K562 (cell line): ENCODE measurements at regions not wholly inside any gene's neighbourhood (a gene's known extent, or its start where the extent isn't known, plus 50 kb on each side); places are given as distances from the start of the nearest gene placed in this dataset.

Source experiments
- ATAC-seq: fragments of 200-7000 bp; cut with Tn5 transposase; 3 replicates; pipeline ENCODE4 v1.9.1; 2020; ENCODE audit warnings: moderate library complexity
- BruUV-seq: library from RNA; stranded (reverse); fragments of 400-500 nt; replicated peaks from 2 replicates; lab custom pipeline; 2021; lab: Mats Ljungman, UMichigan
- CTCF ChIA-PET: fragments of 300-600 bp; formaldehyde crosslinking; extraction: SDS; loops from one replicate; lab custom pipeline; 2021; ENCODE audit warnings: low intra/inter-chr PET ratio; lab: Yijun Ruan, JAX
- POLR2A ChIA-PET: fragments of 300-600, 350-650 bp; sonication (Branson Sonifier 250); formaldehyde crosslinking; extraction: SDS; loops from one replicate; lab custom pipeline; 2021; ENCODE audit warnings: antibody characterized with exemption, inconsistent platforms; lab: Yijun Ruan, JAX
- DNase-seq, 4 experiments: peaks; one replicate each; pipeline versions ENCODE4 v3.0.0 to v3.0.0-alpha.2; 2011 to 2018; ENCODE audit warnings: low spot score in 3 of 4, mixed read lengths in 3 of 4; ENCODE audit errors: extremely low read depth in 1 of 4
- FAIRE-seq: peaks from 2 replicates; lab custom pipeline; 2011; peaks lifted over from hg19 to GRCh38; lab: Jason Lieb, UNC
- H2AFZ ChIP-seq: 2 replicates; pipeline ENCODE4 v1.6.0; 2011; ENCODE audit warnings: low read depth, low read length, control low read depth, inconsistent platforms
- H3K27ac ChIP-seq: fragments of 200-600 bp; 3 replicates; pipeline ENCODE4 v1.8.0; 2011; ENCODE audit warnings: low read depth, mild to moderate bottlenecking, control low read depth, inconsistent platforms, low read length, moderate library complexity, mixed read lengths; ENCODE audit errors: extremely low read depth
- H3K27me3 ChIP-seq, 2 experiments: fragments of 300-600 bp in 1 of 2; 2 replicates in 1 of 2; 3 replicates in 1 of 2; pipeline versions ENCODE4 v1.6.0 to v1.8.0; 2011; ENCODE audit warnings: inconsistent platforms in 2 of 2, low read length in 2 of 2, mild to moderate bottlenecking in 1 of 2, mixed read lengths in 1 of 2, moderate library complexity in 1 of 2; ENCODE audit not compliant: control insufficient read depth in 2 of 2, insufficient read depth in 2 of 2
- H3K36me3 ChIP-seq: fragments of 300-600 bp; 3 replicates; pipeline ENCODE4 v1.8.0; 2011; ENCODE audit warnings: mild to moderate bottlenecking, low read length, inconsistent platforms; ENCODE audit not compliant: control insufficient read depth, insufficient read depth
- H3K4me1 ChIP-seq, 2 experiments: fragments of 200-600 bp in 1 of 2; replicated peaks in 1 of 2; 2 replicates in 1 of 2; 3 replicates in 1 of 2; pipeline versions ENCODE4 v1.5.1 to v1.8.0; 2011; ENCODE audit warnings: inconsistent platforms in 2 of 2, low read length in 2 of 2, mild to moderate bottlenecking in 1 of 2, mixed read lengths in 1 of 2, moderate library complexity in 1 of 2; ENCODE audit not compliant: control insufficient read depth in 2 of 2, insufficient read depth in 2 of 2
- H3K4me2 ChIP-seq: 2 replicates; pipeline ENCODE4 v1.6.1; 2011; ENCODE audit warnings: low read length, control low read depth, inconsistent platforms, mixed read lengths; ENCODE audit not compliant: insufficient read depth
- H3K4me3 ChIP-seq: fragments of 200-600 bp; sonication (generic), shearing (Covaris generic); 2 replicates; pipeline ENCODE4 v1.5.1; 2016; ENCODE audit warnings: control low read depth, inconsistent platforms
- H3K79me2 ChIP-seq: fragments of 200-600 bp; 3 replicates; pipeline ENCODE4 v1.8.0; 2011; ENCODE audit warnings: low read length, inconsistent platforms; ENCODE audit not compliant: control insufficient read depth, insufficient read depth
- H3K9ac ChIP-seq, 2 experiments: 2 replicates each; pipeline versions ENCODE4 v1.6.0 to v1.6.1; 2011; ENCODE audit warnings: low read depth in 2 of 2, low read length in 2 of 2, control low read depth in 1 of 2, inconsistent platforms in 1 of 2, mild to moderate bottlenecking in 1 of 2, mixed read lengths in 1 of 2; ENCODE audit not compliant: insufficient read depth in 1 of 2
- H3K9me1 ChIP-seq: one replicate; pipeline ENCODE4 v1.6.0; 2011; ENCODE audit warnings: inconsistent platforms, mild to moderate bottlenecking, low read length, moderate library complexity; ENCODE audit not compliant: control insufficient read depth, insufficient read depth
- H3K9me3 ChIP-seq: replicated peaks from 2 replicates; pipeline ENCODE4 v1.5.1; 2011; ENCODE audit warnings: low read depth, low read length, inconsistent platforms; ENCODE audit not compliant: control insufficient read depth, insufficient read depth
- H4K20me1 ChIP-seq: replicated peaks from 2 replicates; pipeline ENCODE4 v1.6.1; 2011; ENCODE audit warnings: low read length, inconsistent platforms, mixed read lengths; ENCODE audit not compliant: control insufficient read depth, insufficient read depth
- BCOR ChIP-seq: fragments of 450-650 bp; IDR thresholded peaks from 2 replicates; pipeline ENCODE4 v1.6.1; 2016
- CCNT2 ChIP-seq: IDR thresholded peaks from 2 replicates; pipeline ENCODE4 v1.6.1; 2011; ENCODE audit warnings: borderline replicate concordance, low read depth, mild to moderate bottlenecking, moderate library complexity, mixed read lengths, low read length; ENCODE audit not compliant: insufficient read length; ENCODE audit errors: extremely low read depth
- GATAD2B ChIP-seq: fragments of 450-650 bp; IDR thresholded peaks from 2 replicates; pipeline ENCODE4 v1.6.1; 2017; ENCODE audit warnings: mild to moderate bottlenecking, borderline replicate concordance
- MEF2A ChIP-seq: IDR thresholded peaks from 2 replicates; pipeline ENCODE4 v1.6.1; 2011; ENCODE audit warnings: low read depth, mild to moderate bottlenecking, low read length, moderate library complexity; ENCODE audit not compliant: control insufficient read depth
- PCBP1 ChIP-seq: fragments of 200-400 bp; formaldehyde crosslinking; IDR thresholded peaks from 2 replicates; pipeline ENCODE4 v1.6.1; 2018; ENCODE audit warnings: mild to moderate bottlenecking, low read depth, low read length; ENCODE audit not compliant: poor library complexity, severe bottlenecking
- POLR2AphosphoS2 ChIP-seq: IDR thresholded peaks from 2 replicates; pipeline ENCODE4 v1.6.1; 2012; ENCODE audit warnings: low read length, improper control_type of control experiment
- PRPF4 ChIP-seq: fragments of 200-400 bp; formaldehyde crosslinking; IDR thresholded peaks from one replicate; pipeline ENCODE4 v1.6.1; 2017; ENCODE audit warnings: low read length, low read depth, mild to moderate bottlenecking; ENCODE audit not compliant: insufficient read depth, poor library complexity, severe bottlenecking
- RBM34 ChIP-seq: fragments of 200-400 bp; formaldehyde crosslinking; IDR thresholded peaks from 2 replicates; pipeline ENCODE4 v1.6.1; 2018; ENCODE audit warnings: low read length, borderline replicate concordance; ENCODE audit not compliant: insufficient read depth
- SIN3B ChIP-seq: fragments of 450-650 bp; IDR thresholded peaks from 2 replicates; pipeline ENCODE4 v1.6.1; 2017; ENCODE audit warnings: low read depth, mild to moderate bottlenecking, moderate library complexity
- TAF1 ChIP-seq: IDR thresholded peaks from 2 replicates; pipeline ENCODE4 v1.6.1; 2011; ENCODE audit warnings: mild to moderate bottlenecking, low read length, moderate library complexity; ENCODE audit not compliant: insufficient read depth, control insufficient read depth, severe bottlenecking; ENCODE audit errors: extremely low read depth
- THRAP3 ChIP-seq: fragments of 450-650 bp; IDR thresholded peaks from 2 replicates; pipeline ENCODE4 v1.6.1; 2016; ENCODE audit warnings: mild to moderate bottlenecking, inconsistent platforms, borderline replicate concordance
- ZBTB8A ChIP-seq: fragments of 450-650 bp; IDR thresholded peaks from 2 replicates; pipeline ENCODE4 v1.6.1; 2018; ENCODE audit warnings: mild to moderate bottlenecking, moderate library complexity; ENCODE audit not compliant: partially characterized antibody
- ZNF384 ChIP-seq: IDR thresholded peaks from 2 replicates; pipeline ENCODE4 v1.6.1; 2012; ENCODE audit warnings: low read depth, low read length, improper control_type of control experiment
- in situ Hi-C: fragments of 300-500 bp; cut with MboI; formaldehyde crosslinking; loops from 4 replicates; pipeline ENCODE4 v1.15.0; 2018; ENCODE audit warnings: inconsistent platforms, mixed read lengths
- intact Hi-C: fragments of 100-400 bp; cut with micrococcal nuclease; formaldehyde crosslinking; loops from 2 replicates; pipeline ENCODE4 v1.14.2; 2022
- TF ChIP-seq, protein P1 (sequence below), 2 experiments: fragments of 450-650 bp in 1 of 2; sonication (generic) in 1 of 2; formaldehyde crosslinking; conservative IDR thresholded peaks; 2 replicates each; pipeline versions ENCODE4 v1.4.0 to v1.8.1; 2020 to 2022; ENCODE audit warnings: mild to moderate bottlenecking in 1 of 2, missing genetic modification reagents in 1 of 2
- TF ChIP-seq, protein P2 (sequence below): sonication (generic); formaldehyde crosslinking; IDR thresholded peaks from 2 replicates; pipeline ENCODE4 v1.9.0; 2022; ENCODE audit warnings: mild to moderate bottlenecking, missing genetic modification reagents
- TF ChIP-seq, protein P3 (sequence below): fragments of 250-450 bp; sonication (Bioruptor Pico); IDR thresholded peaks from 2 replicates; pipeline ENCODE4 v1.8.0; 2022; ENCODE audit warnings: inconsistent platforms, mild to moderate bottlenecking, moderate library complexity, borderline replicate concordance

DNA sequence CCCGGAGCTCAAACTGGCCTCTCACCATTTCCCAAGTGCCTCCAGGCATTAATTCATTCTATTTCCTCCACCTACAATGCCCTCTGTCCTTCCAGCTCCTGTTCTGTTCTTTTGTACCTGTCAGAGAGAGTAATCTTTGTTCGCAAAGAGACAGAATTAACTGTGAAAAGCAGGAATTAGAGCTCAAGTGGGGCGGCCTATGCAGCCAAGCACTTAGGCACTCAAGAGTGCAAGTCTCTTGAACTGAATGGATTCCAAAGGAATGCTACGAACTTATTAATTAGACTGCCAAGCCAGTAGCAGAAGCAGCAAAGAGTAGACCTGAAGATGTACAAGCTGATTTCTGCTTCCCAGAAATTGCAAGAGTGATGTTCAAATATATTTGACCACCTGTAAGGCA, 338.3 kb upstream of the AUTS2 start (continued):
- TF ChIP-seq TAF1 = no peak
- TF ChIP-seq, all 486 proteins: peak for 0

DNA sequence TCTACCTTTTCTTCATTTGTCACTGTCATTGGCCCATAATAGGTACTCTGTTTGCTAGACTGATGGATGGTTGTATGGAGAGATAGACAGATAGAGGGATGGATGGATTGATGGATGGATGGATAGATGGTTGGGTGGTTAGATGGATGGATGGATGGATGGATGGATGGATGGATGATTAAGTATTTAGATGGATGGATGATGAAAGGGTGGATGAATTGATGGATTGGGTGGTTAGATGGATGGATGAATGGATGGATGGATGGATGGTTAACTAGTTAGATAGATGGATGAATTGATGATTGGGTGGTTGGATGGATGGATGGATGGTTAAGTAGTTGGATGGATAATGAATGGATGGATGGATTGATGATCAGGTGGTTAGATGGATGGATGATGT, 334.7 kb upstream of the AUTS2 start:
- no peaks in the 10 kb centered on the region for H3K9me1 ChIP-seq
- CTCF ChIA-PET = no interaction called here
- no peak overlapping the region for H3K4me2 ChIP-seq
- H3K79me2 ChIP-seq = no peaks in the 10 kb centered on the region
- no peaks in the 10 kb centered on the region for H3K4me1 ChIP-seq
- H3K4me3 ChIP-seq = no peak overlapping the region
- no peak overlapping the region for H2AFZ ChIP-seq
- no peaks in the 10 kb centered on the region for H3K27me3 ChIP-seq
- no peaks in the 10 kb centered on the region for H4K20me1 ChIP-seq
- intact Hi-C loops = no loop called here
- POLR2A ChIA-PET = no interaction called here
- no peak for ATAC-seq
- no TSS peak for BruUV-seq
- DNase-seq = no peak
- in situ Hi-C loops = no loop called here
- TF ChIP-seq SIN3B (no peak), MEF2A (no peak), THRAP3 (no peak), GATAD2B (no peak), ZBTB8A (no peak), RBM34 (no peak), CCNT2 (no peak), BCOR (no peak), PCBP1 (no peak), POLR2AphosphoS2 (no peak), ZNF384 (no peak), PRPF4 (no peak)
- TF ChIP-seq, protein P1, sequence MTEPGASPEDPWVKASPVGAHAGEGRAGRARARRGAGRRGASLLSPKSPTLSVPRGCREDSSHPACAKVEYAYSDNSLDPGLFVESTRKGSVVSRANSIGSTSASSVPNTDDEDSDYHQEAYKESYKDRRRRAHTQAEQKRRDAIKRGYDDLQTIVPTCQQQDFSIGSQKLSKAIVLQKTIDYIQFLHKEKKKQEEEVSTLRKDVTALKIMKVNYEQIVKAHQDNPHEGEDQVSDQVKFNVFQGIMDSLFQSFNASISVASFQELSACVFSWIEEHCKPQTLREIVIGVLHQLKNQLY (CRISPR knock-in tag; conservative IDR thresholded peaks at IDR 0.05) = no peak
- TF ChIP-seq, protein P2, sequence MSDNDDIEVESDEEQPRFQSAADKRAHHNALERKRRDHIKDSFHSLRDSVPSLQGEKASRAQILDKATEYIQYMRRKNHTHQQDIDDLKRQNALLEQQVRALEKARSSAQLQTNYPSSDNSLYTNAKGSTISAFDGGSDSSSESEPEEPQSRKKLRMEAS = no peak
- TF ChIP-seq, protein P3, sequence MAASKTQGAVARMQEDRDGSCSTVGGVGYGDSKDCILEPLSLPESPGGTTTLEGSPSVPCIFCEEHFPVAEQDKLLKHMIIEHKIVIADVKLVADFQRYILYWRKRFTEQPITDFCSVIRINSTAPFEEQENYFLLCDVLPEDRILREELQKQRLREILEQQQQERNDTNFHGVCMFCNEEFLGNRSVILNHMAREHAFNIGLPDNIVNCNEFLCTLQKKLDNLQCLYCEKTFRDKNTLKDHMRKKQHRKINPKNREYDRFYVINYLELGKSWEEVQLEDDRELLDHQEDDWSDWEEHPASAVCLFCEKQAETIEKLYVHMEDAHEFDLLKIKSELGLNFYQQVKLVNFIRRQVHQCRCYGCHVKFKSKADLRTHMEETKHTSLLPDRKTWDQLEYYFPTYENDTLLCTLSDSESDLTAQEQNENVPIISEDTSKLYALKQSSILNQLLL (CRISPR knock-in tag) = no peak
- TF ChIP-seq, all 486 proteins: peak for 0
- Histone ChIP-seq H3K9me3 (no peaks in the 10 kb centered on the region), H3K36me3 (no peaks in the 10 kb centered on the region), H3K27ac (no peak overlapping the region), H3K9ac (no peak overlapping the region)
- no peak for FAIRE-seq
